SKM-1 (cell line): ENCODE measurements at regions not wholly inside any gene's neighbourhood (a gene's known extent, or its start where the extent isn't known, plus 50 kb on each side); places are given as distances from the start of the nearest gene placed in this dataset.

Experiments
- DNase-seq: peaks from one replicate; lab custom pipeline; 2025; ENCODE audit not compliant: unreplicated experiment; lab: John Stamatoyannopoulos, UW

GRCh38 chr6:132101535-132101934, 150.4 kb upstream of the CCN2 start:
- DNase-seq, result no peak

- DNase-seq, result no peak
Measured at GRCh38 chr6:132100388-132100990, 149.3 kb upstream of the CCN2 start.

- DNase-seq, result no peak
Measured at GRCh38 chr6:132096996-132097395, 145.8 kb upstream of the CCN2 start.

- no peak for DNase-seq
Measured at GRCh38 chr6:132096245-132096644, 145.1 kb upstream of the CCN2 start.

- no peak for DNase-seq
Measured at GRCh38 chr6:132089173-132089572, 138.0 kb upstream of the CCN2 start.

GRCh38 chr6:132088150-132088549, 137.0 kb upstream of the CCN2 start:
- no peak for DNase-seq

GRCh38 chr6:132087391-132087790, 136.2 kb upstream of the CCN2 start:
- no peak for DNase-seq

- no peak for DNase-seq
Measured at GRCh38 chr6:132085731-132086130, 134.6 kb upstream of the CCN2 start.

GRCh38 chr6:132084811-132085509, 133.8 kb upstream of the CCN2 start:
- no peak for DNase-seq

- DNase-seq, result no peak
Measured at GRCh38 chr6:132082421-132082820, 131.2 kb upstream of the CCN2 start.

GRCh38 chr6:132081338-132081737, 130.2 kb upstream of the CCN2 start:
- DNase-seq, result no peak

GRCh38 chr6:132079286-132079685, 128.1 kb upstream of the CCN2 start:
- DNase-seq, result no peak

- no peak for DNase-seq
Measured at GRCh38 chr6:132076452-132076851, 125.3 kb upstream of the CCN2 start.

GRCh38 chr6:132072831-132073230, 121.7 kb upstream of the CCN2 start:
- no peak for DNase-seq

- no peak for DNase-seq
Measured at GRCh38 chr6:132072271-132072670, 121.1 kb upstream of the CCN2 start.

GRCh38 chr6:132070356-132070755, 119.2 kb upstream of the CCN2 start:
- no peak for DNase-seq

- no peak for DNase-seq
Measured at GRCh38 chr6:132068766-132069165, 117.6 kb upstream of the CCN2 start.

GRCh38 chr6:132067286-132067685, 116.1 kb upstream of the CCN2 start:
- no peak for DNase-seq

GRCh38 chr6:132065556-132065955, 114.4 kb upstream of the CCN2 start:
- DNase-seq, result no peak

- no peak for DNase-seq
Measured at GRCh38 chr6:132063738-132064137, 112.6 kb upstream of the CCN2 start.

GRCh38 chr6:132063204-132063603, 112.0 kb upstream of the CCN2 start:
- DNase-seq, result no peak

- DNase-seq, result no peak
Measured at GRCh38 chr6:132062626-132063025, 111.5 kb upstream of the CCN2 start.

- no peak for DNase-seq
Measured at GRCh38 chr6:132061381-132061780, 110.2 kb upstream of the CCN2 start.
